ENCODE measurements at regions not wholly inside any gene's neighbourhood (a gene's known extent, or its start where the extent isn't known, plus 50 kb on each side); places are given as distances from the start of the nearest gene placed in this dataset.

DNA sequence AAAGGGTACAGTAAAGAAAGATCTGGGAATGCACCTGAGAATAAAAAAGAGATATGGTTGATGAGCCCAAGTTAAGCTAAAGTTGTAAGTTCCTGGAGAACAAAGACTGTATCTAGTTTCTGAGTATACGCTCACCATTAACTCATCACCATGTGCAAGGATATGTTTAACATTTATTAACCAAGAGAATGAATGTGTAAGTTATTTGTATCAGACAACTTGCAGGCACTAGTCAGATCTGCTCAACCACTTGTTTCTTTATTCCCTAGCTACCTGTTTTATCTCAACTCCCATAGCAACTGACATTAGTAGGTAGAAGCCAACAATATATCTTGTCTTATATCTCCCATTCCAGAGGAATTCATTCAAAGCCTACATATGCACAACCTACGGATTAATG is 74.9 kb upstream of the KCNA4 start:
- TF ChIP-seq, protein P1, sequence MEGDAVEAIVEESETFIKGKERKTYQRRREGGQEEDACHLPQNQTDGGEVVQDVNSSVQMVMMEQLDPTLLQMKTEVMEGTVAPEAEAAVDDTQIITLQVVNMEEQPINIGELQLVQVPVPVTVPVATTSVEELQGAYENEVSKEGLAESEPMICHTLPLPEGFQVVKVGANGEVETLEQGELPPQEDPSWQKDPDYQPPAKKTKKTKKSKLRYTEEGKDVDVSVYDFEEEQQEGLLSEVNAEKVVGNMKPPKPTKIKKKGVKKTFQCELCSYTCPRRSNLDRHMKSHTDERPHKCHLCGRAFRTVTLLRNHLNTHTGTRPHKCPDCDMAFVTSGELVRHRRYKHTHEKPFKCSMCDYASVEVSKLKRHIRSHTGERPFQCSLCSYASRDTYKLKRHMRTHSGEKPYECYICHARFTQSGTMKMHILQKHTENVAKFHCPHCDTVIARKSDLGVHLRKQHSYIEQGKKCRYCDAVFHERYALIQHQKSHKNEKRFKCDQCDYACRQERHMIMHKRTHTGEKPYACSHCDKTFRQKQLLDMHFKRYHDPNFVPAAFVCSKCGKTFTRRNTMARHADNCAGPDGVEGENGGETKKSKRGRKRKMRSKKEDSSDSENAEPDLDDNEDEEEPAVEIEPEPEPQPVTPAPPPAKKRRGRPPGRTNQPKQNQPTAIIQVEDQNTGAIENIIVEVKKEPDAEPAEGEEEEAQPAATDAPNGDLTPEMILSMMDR (IDR thresholded peaks at IDR 0.05): no peak
- TF ChIP-seq POLR2A (IDR thresholded peaks at IDR 0.05; ENCODE audit: low read length) (no peak), ZSCAN20 (CRISPR knock-in tag; IDR thresholded peaks at IDR 0.05) (no peak), ZC3H11A (IDR thresholded peaks at IDR 0.05) (no peak), JUN (IDR thresholded peaks at IDR 0.05) (no peak), NR3C1 (IDR thresholded peaks at IDR 0.05) (no peak), CEBPB (IDR thresholded peaks at IDR 0.05) (no peak), JUNB (IDR thresholded peaks at IDR 0.05) (no peak), RAD21 (conservative IDR thresholded peaks at IDR 0.05 in 1 of 2, IDR thresholded peaks at IDR 0.05 in 1 of 2) (no peak)
- TF ChIP-seq, protein P2, sequence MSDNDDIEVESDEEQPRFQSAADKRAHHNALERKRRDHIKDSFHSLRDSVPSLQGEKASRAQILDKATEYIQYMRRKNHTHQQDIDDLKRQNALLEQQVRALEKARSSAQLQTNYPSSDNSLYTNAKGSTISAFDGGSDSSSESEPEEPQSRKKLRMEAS (IDR thresholded peaks at IDR 0.05): no peak
- TF ChIP-seq, protein P3, sequence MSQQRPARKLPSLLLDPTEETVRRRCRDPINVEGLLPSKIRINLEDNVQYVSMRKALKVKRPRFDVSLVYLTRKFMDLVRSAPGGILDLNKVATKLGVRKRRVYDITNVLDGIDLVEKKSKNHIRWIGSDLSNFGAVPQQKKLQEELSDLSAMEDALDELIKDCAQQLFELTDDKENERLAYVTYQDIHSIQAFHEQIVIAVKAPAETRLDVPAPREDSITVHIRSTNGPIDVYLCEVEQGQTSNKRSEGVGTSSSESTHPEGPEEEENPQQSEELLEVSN (IDR thresholded peaks at IDR 0.05; ENCODE audit: borderline replicate concordance, low read depth): no peak
- TF ChIP-seq, protein P4, sequence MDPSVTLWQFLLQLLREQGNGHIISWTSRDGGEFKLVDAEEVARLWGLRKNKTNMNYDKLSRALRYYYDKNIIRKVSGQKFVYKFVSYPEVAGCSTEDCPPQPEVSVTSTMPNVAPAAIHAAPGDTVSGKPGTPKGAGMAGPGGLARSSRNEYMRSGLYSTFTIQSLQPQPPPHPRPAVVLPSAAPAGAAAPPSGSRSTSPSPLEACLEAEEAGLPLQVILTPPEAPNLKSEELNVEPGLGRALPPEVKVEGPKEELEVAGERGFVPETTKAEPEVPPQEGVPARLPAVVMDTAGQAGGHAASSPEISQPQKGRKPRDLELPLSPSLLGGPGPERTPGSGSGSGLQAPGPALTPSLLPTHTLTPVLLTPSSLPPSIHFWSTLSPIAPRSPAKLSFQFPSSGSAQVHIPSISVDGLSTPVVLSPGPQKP (IDR thresholded peaks at IDR 0.05; ENCODE audit: low read depth, low read length): no peak
- TF ChIP-seq, protein P5, sequence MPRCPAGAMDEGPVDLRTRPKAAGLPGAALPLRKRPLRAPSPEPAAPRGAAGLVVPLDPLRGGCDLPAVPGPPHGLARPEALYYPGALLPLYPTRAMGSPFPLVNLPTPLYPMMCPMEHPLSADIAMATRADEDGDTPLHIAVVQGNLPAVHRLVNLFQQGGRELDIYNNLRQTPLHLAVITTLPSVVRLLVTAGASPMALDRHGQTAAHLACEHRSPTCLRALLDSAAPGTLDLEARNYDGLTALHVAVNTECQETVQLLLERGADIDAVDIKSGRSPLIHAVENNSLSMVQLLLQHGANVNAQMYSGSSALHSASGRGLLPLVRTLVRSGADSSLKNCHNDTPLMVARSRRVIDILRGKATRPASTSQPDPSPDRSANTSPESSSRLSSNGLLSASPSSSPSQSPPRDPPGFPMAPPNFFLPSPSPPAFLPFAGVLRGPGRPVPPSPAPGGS (IDR thresholded peaks at IDR 0.05): no peak
- TF ChIP-seq, protein P6, sequence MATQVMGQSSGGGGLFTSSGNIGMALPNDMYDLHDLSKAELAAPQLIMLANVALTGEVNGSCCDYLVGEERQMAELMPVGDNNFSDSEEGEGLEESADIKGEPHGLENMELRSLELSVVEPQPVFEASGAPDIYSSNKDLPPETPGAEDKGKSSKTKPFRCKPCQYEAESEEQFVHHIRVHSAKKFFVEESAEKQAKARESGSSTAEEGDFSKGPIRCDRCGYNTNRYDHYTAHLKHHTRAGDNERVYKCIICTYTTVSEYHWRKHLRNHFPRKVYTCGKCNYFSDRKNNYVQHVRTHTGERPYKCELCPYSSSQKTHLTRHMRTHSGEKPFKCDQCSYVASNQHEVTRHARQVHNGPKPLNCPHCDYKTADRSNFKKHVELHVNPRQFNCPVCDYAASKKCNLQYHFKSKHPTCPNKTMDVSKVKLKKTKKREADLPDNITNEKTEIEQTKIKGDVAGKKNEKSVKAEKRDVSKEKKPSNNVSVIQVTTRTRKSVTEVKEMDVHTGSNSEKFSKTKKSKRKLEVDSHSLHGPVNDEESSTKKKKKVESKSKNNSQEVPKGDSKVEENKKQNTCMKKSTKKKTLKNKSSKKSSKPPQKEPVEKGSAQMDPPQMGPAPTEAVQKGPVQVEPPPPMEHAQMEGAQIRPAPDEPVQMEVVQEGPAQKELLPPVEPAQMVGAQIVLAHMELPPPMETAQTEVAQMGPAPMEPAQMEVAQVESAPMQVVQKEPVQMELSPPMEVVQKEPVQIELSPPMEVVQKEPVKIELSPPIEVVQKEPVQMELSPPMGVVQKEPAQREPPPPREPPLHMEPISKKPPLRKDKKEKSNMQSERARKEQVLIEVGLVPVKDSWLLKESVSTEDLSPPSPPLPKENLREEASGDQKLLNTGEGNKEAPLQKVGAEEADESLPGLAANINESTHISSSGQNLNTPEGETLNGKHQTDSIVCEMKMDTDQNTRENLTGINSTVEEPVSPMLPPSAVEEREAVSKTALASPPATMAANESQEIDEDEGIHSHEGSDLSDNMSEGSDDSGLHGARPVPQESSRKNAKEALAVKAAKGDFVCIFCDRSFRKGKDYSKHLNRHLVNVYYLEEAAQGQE (IDR thresholded peaks at IDR 0.05): no peak

Measured in A549 (cell line).